ENCODE measurements at regions not wholly inside any gene's neighbourhood (a gene's known extent, or its start where the extent isn't known, plus 50 kb on each side); places are given as distances from the start of the nearest gene placed in this dataset.

- Mint-ChIP-seq H3K36me3 (no peaks in the 10 kb centered on the region), H3K27me3 (no peaks in the 10 kb centered on the region), H3K9me3 (no peaks in the 10 kb centered on the region), H3K4me1 (ENCODE audit: low read depth) (no peaks in the 10 kb centered on the region), H3K4me3 (no peak overlapping the region), H3K27ac (no peak overlapping the region)
- DNase-seq, result no peak
- POLR2A ChIA-PET, result no interaction called here
- intact Hi-C loops (cut with micrococcal nuclease), result no loop called here
- CTCF ChIA-PET, result no interaction called here
These were observed 425.3 kb upstream of the CDH6 start for GRCh38 chr5:30768056-30768690.

GRCh38 chr5:30765706-30766105, 427.8 kb upstream of the CDH6 start:
- H3K27me3 Mint-ChIP-seq, result no peaks in the 10 kb centered on the region
- no peaks in the 10 kb centered on the region for H3K4me1 Mint-ChIP-seq (ENCODE audit: low read depth)
- DNase-seq, result no peak
- H3K27ac Mint-ChIP-seq, result no peak overlapping the region
- CTCF ChIA-PET, result no interaction called here
- H3K36me3 Mint-ChIP-seq, result no peaks in the 10 kb centered on the region
- intact Hi-C loops (cut with micrococcal nuclease), result no loop called here
- H3K4me3 Mint-ChIP-seq, result no peak overlapping the region
- no peaks in the 10 kb centered on the region for H3K9me3 Mint-ChIP-seq
- POLR2A ChIA-PET, result no interaction called here

GRCh38 chr5:30765227-30765626, 428.3 kb upstream of the CDH6 start:
- no peak overlapping the region for H3K4me3 Mint-ChIP-seq

GRCh38 chr5:30764704-30765103, 428.8 kb upstream of the CDH6 start:
- Mint-ChIP-seq H3K4me1 (ENCODE audit: low read depth) (no peaks in the 10 kb centered on the region), H3K27ac (no peak overlapping the region), H3K9me3 (peaks cover 5% of the 10 kb centered on the region), H3K4me3 (no peak overlapping the region), H3K36me3 (no peaks in the 10 kb centered on the region), H3K27me3 (no peaks in the 10 kb centered on the region)
- ChIA-PET POLR2A (no interaction called here), CTCF (no interaction called here)
- intact Hi-C loops (cut with micrococcal nuclease), result no loop called here
- DNase-seq, result no peak

More at GRCh38 chr5:30765227-30765626, 428.3 kb upstream of the CDH6 start:
- Mint-ChIP-seq H3K27me3 (no peaks in the 10 kb centered on the region), H3K27ac (no peak overlapping the region), H3K9me3 (peaks cover 2% of the 10 kb centered on the region), H3K36me3 (no peaks in the 10 kb centered on the region), H3K4me1 (ENCODE audit: low read depth) (no peaks in the 10 kb centered on the region)
- no peak for DNase-seq
- intact Hi-C loops (cut with micrococcal nuclease), result no loop called here
- CTCF ChIA-PET, result no interaction called here
- POLR2A ChIA-PET, result no interaction called here

GRCh38 chr5:30759731-30760130, 433.8 kb upstream of the CDH6 start:
- no peaks in the 10 kb centered on the region for H3K4me1 Mint-ChIP-seq (ENCODE audit: low read depth)
- no peaks in the 10 kb centered on the region for H3K27me3 Mint-ChIP-seq
- ChIA-PET CTCF (no interaction called here), POLR2A (no interaction called here)
- no peak overlapping the region for H3K27ac Mint-ChIP-seq
- peaks cover 13% of the 10 kb centered on the region for H3K9me3 Mint-ChIP-seq
- no peaks in the 10 kb centered on the region for H3K36me3 Mint-ChIP-seq
- H3K4me3 Mint-ChIP-seq, result no peak overlapping the region
- intact Hi-C loops (cut with micrococcal nuclease), result no loop called here
- DNase-seq, result no peak

- H3K27me3 Mint-ChIP-seq, result no peaks in the 10 kb centered on the region
- peaks cover 17% of the 10 kb centered on the region for H3K9me3 Mint-ChIP-seq
- POLR2A ChIA-PET, result no interaction called here
- no peak for DNase-seq
- CTCF ChIA-PET, result no interaction called here
- no peak overlapping the region for H3K27ac Mint-ChIP-seq
- no peak overlapping the region for H3K4me3 Mint-ChIP-seq
- H3K36me3 Mint-ChIP-seq, result no peaks in the 10 kb centered on the region
- H3K4me1 Mint-ChIP-seq (ENCODE audit: low read depth), result no peaks in the 10 kb centered on the region
- intact Hi-C loops (cut with micrococcal nuclease), result no loop called here
These were observed 441.5 kb upstream of the CDH6 start for GRCh38 chr5:30752015-30752414.

GRCh38 chr5:30749971-30750370, 443.5 kb upstream of the CDH6 start:
- DNase-seq, result no peak
- Mint-ChIP-seq H3K27ac (no peak overlapping the region), H3K4me1 (ENCODE audit: low read depth) (no peaks in the 10 kb centered on the region), H3K27me3 (no peaks in the 10 kb centered on the region), H3K4me3 (no peak overlapping the region), H3K9me3 (peaks cover 19% of the 10 kb centered on the region), H3K36me3 (no peaks in the 10 kb centered on the region)
- POLR2A ChIA-PET, result no interaction called here
- CTCF ChIA-PET, result no interaction called here
- intact Hi-C loops (cut with micrococcal nuclease), result no loop called here

GRCh38 chr5:30747412-30747811, 446.1 kb upstream of the CDH6 start:
- H3K27ac Mint-ChIP-seq, result no peak overlapping the region
- no peak overlapping the region for H3K4me3 Mint-ChIP-seq
- ChIA-PET CTCF (no interaction called here), POLR2A (no interaction called here)
- intact Hi-C loops (cut with micrococcal nuclease), result no loop called here
- DNase-seq, result no peak
- H3K9me3 Mint-ChIP-seq, result peaks cover 19% of the 10 kb centered on the region
- no peaks in the 10 kb centered on the region for H3K36me3 Mint-ChIP-seq
- no peaks in the 10 kb centered on the region for H3K27me3 Mint-ChIP-seq
- H3K4me1 Mint-ChIP-seq (ENCODE audit: low read depth), result no peaks in the 10 kb centered on the region

- intact Hi-C loops (cut with micrococcal nuclease), result no loop called here
- DNase-seq, result no peak
- H3K27me3 Mint-ChIP-seq, result no peaks in the 10 kb centered on the region
- ChIA-PET POLR2A (no interaction called here), CTCF (no interaction called here)
- H3K4me3 Mint-ChIP-seq, result no peak overlapping the region
- no peaks in the 10 kb centered on the region for H3K36me3 Mint-ChIP-seq
- H3K9me3 Mint-ChIP-seq, result peaks cover 4% of the 10 kb centered on the region
- no peak overlapping the region for H3K27ac Mint-ChIP-seq
- H3K4me1 Mint-ChIP-seq (ENCODE audit: low read depth), result no peaks in the 10 kb centered on the region
These were observed 456.8 kb upstream of the CDH6 start for GRCh38 chr5:30736669-30737068.

- Mint-ChIP-seq H3K27ac (no peak overlapping the region), H3K4me3 (no peak overlapping the region), H3K36me3 (no peaks in the 10 kb centered on the region), H3K27me3 (no peaks in the 10 kb centered on the region), H3K9me3 (peaks cover 6% of the 10 kb centered on the region), H3K4me1 (ENCODE audit: low read depth) (no peaks in the 10 kb centered on the region)
- no peak for DNase-seq
- intact Hi-C loops (cut with micrococcal nuclease), result no loop called here
- ChIA-PET CTCF (no interaction called here), POLR2A (no interaction called here)
These were observed 459.4 kb upstream of the CDH6 start for GRCh38 chr5:30734118-30734517.

- Mint-ChIP-seq H3K36me3 (no peaks in the 10 kb centered on the region), H3K9me3 (peaks cover 26% of the 10 kb centered on the region), H3K27me3 (no peaks in the 10 kb centered on the region), H3K27ac (no peak overlapping the region), H3K4me3 (no peak overlapping the region), H3K4me1 (ENCODE audit: low read depth) (no peaks in the 10 kb centered on the region)
- DNase-seq, result no peak
- intact Hi-C loops (cut with micrococcal nuclease), result no loop called here
- POLR2A ChIA-PET, result no interaction called here
- CTCF ChIA-PET, result no interaction called here
These were observed 468.4 kb upstream of the CDH6 start for GRCh38 chr5:30725073-30725472.

GRCh38 chr5:30698217-30698616, 495.3 kb upstream of the CDH6 start:
- Mint-ChIP-seq H3K27ac (no peak overlapping the region), H3K4me1 (ENCODE audit: low read depth) (no peaks in the 10 kb centered on the region), H3K27me3 (no peaks in the 10 kb centered on the region), H3K4me3 (no peak overlapping the region), H3K36me3 (no peaks in the 10 kb centered on the region), H3K9me3 (peaks cover 39% of the 10 kb centered on the region)
- intact Hi-C loops (cut with micrococcal nuclease), result no loop called here
- no peak for DNase-seq
- POLR2A ChIA-PET, result no interaction called here
- CTCF ChIA-PET, result no interaction called here

- no peak overlapping the region for H3K4me3 Mint-ChIP-seq
- ChIA-PET CTCF (no interaction called here), POLR2A (no interaction called here)
- H3K4me1 Mint-ChIP-seq (ENCODE audit: low read depth), result no peaks in the 10 kb centered on the region
- no peaks in the 10 kb centered on the region for H3K27me3 Mint-ChIP-seq
- intact Hi-C loops (cut with micrococcal nuclease), result no loop called here
- no peak overlapping the region for H3K27ac Mint-ChIP-seq
- no peak for DNase-seq
- peaks cover 25% of the 10 kb centered on the region for H3K9me3 Mint-ChIP-seq
- H3K36me3 Mint-ChIP-seq, result no peaks in the 10 kb centered on the region
These were observed 500.2 kb upstream of the CDH6 start for GRCh38 chr5:30693326-30693725.

- Mint-ChIP-seq H3K36me3 (no peaks in the 10 kb centered on the region), H3K4me3 (no peak overlapping the region), H3K27me3 (no peaks in the 10 kb centered on the region), H3K4me1 (ENCODE audit: low read depth) (no peaks in the 10 kb centered on the region), H3K27ac (no peak overlapping the region), H3K9me3 (peaks cover 9% of the 10 kb centered on the region)
- intact Hi-C loops (cut with micrococcal nuclease), result no loop called here
- CTCF ChIA-PET, result no interaction called here
- POLR2A ChIA-PET, result no interaction called here
- DNase-seq, result no peak
These were observed 502.6 kb upstream of the CDH6 start for GRCh38 chr5:30690931-30691330.

Data from activated CD4-positive, alpha-beta memory T cell treated with anti-CD3 and anti-CD28 coated beads for 36 hours (primary cell).